Endothelial cell (in vitro differentiated cells): ENCODE measurements at regions not wholly inside any gene's neighbourhood (a gene's known extent, or its start where the extent isn't known, plus 50 kb on each side); places are given as distances from the start of the nearest gene placed in this dataset.

Experiments
- DNase-seq: peaks from one replicate; pipeline ENCODE4 v3.0.0; 2021; ENCODE audit warnings: low spot score
- H3K27ac Mint-ChIP-seq: one replicate; pipeline ENCODE4 v1.8.0; 2021; ENCODE audit warnings: mixed read lengths, inconsistent platforms; ENCODE audit not compliant: unreplicated experiment
- H3K27me3 Mint-ChIP-seq: one replicate; pipeline ENCODE4 v1.8.0; 2021; ENCODE audit warnings: mild to moderate bottlenecking, moderate library complexity, mixed read lengths, inconsistent platforms; ENCODE audit not compliant: unreplicated experiment
- H3K36me3 Mint-ChIP-seq: one replicate; pipeline ENCODE4 v1.8.0; 2021; ENCODE audit warnings: mild to moderate bottlenecking, low read depth, mixed read lengths, inconsistent platforms; ENCODE audit not compliant: unreplicated experiment
- H3K4me1 Mint-ChIP-seq: one replicate; pipeline ENCODE4 v1.8.0; 2021; ENCODE audit warnings: mild to moderate bottlenecking, mixed read lengths, inconsistent platforms; ENCODE audit not compliant: unreplicated experiment
- H3K4me3 Mint-ChIP-seq: one replicate; pipeline ENCODE4 v1.8.0; 2021; ENCODE audit warnings: mild to moderate bottlenecking, mixed read lengths, inconsistent platforms; ENCODE audit not compliant: unreplicated experiment
- H3K9me3 Mint-ChIP-seq: one replicate; pipeline ENCODE4 v1.8.0; 2021; ENCODE audit warnings: mixed read lengths, inconsistent platforms; ENCODE audit not compliant: unreplicated experiment
- CTCF ChIP-seq: fragments of 200-600 bp; sonication (generic); IDR thresholded peaks from one replicate; pipeline ENCODE4 v1.5.0; 2021; ENCODE audit warnings: antibody characterized with exemption; ENCODE audit not compliant: unreplicated experiment

- H3K4me1 Mint-ChIP-seq = no peaks in the 10 kb centered on the region
- H3K9me3 Mint-ChIP-seq = no peaks in the 10 kb centered on the region
- no peak for DNase-seq
- H3K36me3 Mint-ChIP-seq = peaks cover 4% of the 10 kb centered on the region
- no peak overlapping the region for H3K4me3 Mint-ChIP-seq
- H3K27ac Mint-ChIP-seq = no peak overlapping the region
- TF ChIP-seq CTCF = no peak
- peaks cover 3% of the 10 kb centered on the region for H3K27me3 Mint-ChIP-seq
These were observed 119.5 kb upstream of the TMPRSS2 start for GRCh38 chr21:41627428-41627827.

- H3K9me3 Mint-ChIP-seq = no peaks in the 10 kb centered on the region
- no peak overlapping the region for H3K27ac Mint-ChIP-seq
- H3K36me3 Mint-ChIP-seq = no peaks in the 10 kb centered on the region
- no peak overlapping the region for H3K4me3 Mint-ChIP-seq
- no peaks in the 10 kb centered on the region for H3K4me1 Mint-ChIP-seq
- H3K27me3 Mint-ChIP-seq = peaks cover 3% of the 10 kb centered on the region
- no peak for TF ChIP-seq CTCF
- no peak for DNase-seq
These were observed 118.1 kb upstream of the TMPRSS2 start for GRCh38 chr21:41626021-41626420.

- H3K4me1 Mint-ChIP-seq = no peaks in the 10 kb centered on the region
- DNase-seq = no peak
- no peak overlapping the region for H3K4me3 Mint-ChIP-seq
- TF ChIP-seq CTCF = no peak
- H3K9me3 Mint-ChIP-seq = no peaks in the 10 kb centered on the region
- H3K27me3 Mint-ChIP-seq = peaks cover 3% of the 10 kb centered on the region
- no peak overlapping the region for H3K27ac Mint-ChIP-seq
- no peaks in the 10 kb centered on the region for H3K36me3 Mint-ChIP-seq
These were observed 117.5 kb upstream of the TMPRSS2 start for GRCh38 chr21:41625428-41625827.

GRCh38 chr21:41624674-41625310 is 116.8 kb upstream of the TMPRSS2 start:
- Mint-ChIP-seq H3K27me3 (peaks cover 3% of the 10 kb centered on the region), H3K9me3 (no peaks in the 10 kb centered on the region)
- no peak for TF ChIP-seq CTCF

GRCh38 chr21:41623945-41624344 is 116.0 kb upstream of the TMPRSS2 start:
- Mint-ChIP-seq H3K27ac (no peak overlapping the region), H3K36me3 (no peaks in the 10 kb centered on the region), H3K4me3 (no peak overlapping the region), H3K4me1 (no peaks in the 10 kb centered on the region), H3K27me3 (peaks cover 3% of the 10 kb centered on the region), H3K9me3 (no peaks in the 10 kb centered on the region)
- no peak for TF ChIP-seq CTCF
- DNase-seq = no peak

More at GRCh38 chr21:41624674-41625310, 116.8 kb upstream of the TMPRSS2 start:
- H3K27ac Mint-ChIP-seq = no peak overlapping the region
- H3K4me3 Mint-ChIP-seq = no peak overlapping the region
- H3K4me1 Mint-ChIP-seq = no peaks in the 10 kb centered on the region
- no peaks in the 10 kb centered on the region for H3K36me3 Mint-ChIP-seq
- no peak for DNase-seq
